Right lobe of liver (tissue), 4 donors: ENCODE measurements at regions not wholly inside any gene's neighbourhood (a gene's known extent, or its start where the extent isn't known, plus 50 kb on each side); places are given as distances from the start of the nearest gene placed in this dataset.

Experiments
- CTCF ChIP-seq, 4 donors: fragments of 200-600 bp in 3 of 4; fragments of 450-650 bp in 1 of 4; IDR thresholded peaks; one replicate each; pipeline versions ENCODE4 v1.5.1 to v1.8.0; 2016 to 2022; ENCODE audit warnings: antibody characterized with exemption in 4 of 4, mild to moderate bottlenecking in 2 of 4
- POLR2A ChIP-seq: fragments of 450-650 bp; IDR thresholded peaks from one replicate; pipeline ENCODE4 v1.6.1; 2017; ENCODE audit warnings: antibody characterized with exemption, mild to moderate bottlenecking
- donor health status: DM: no; HTN: no; CAD: no.
- donor health status: DM: no; HTN: no; CAD: no.
- donor health status: DM: no; HTN: yes; CAD: no.

GRCh38 chr3:106184540-106185457 lies 316.0 kb upstream of the CBLB start:
- TF ChIP-seq CTCF (IDR thresholded peaks at IDR 0.05) (no peak), POLR2A (no peak)
